ENCODE measurements at regions not wholly inside any gene's neighbourhood (a gene's known extent, or its start where the extent isn't known, plus 50 kb on each side); places are given as distances from the start of the nearest gene placed in this dataset.

GRCh38 chr7:53965716-53966115 lies 576.5 kb upstream of the VSTM2A start:
- DNase-seq, result no peak
- no peaks in the 10 kb centered on the region for H3K4me1 ChIP-seq
- H3K27me3 ChIP-seq, result no peaks in the 10 kb centered on the region
- intact Hi-C loops (cut with DNase I; ENCODE audit: low total_unique reads) (no loop called here), in situ Hi-C loops (cut with MboI; ENCODE audit: low pct_ligation_motif_present in 1 of 4, low pct_unique_long_range_greater_than_20kb in 1 of 4, low sequenced_read_pairs in 3 of 4) (loop anchor here in 1 of 4 donors (10.0 kb wide), 1 partner anchor 49 kb away; no protein-coding TSS in a partner anchor)
- no peak overlapping the region for H3K4me3 ChIP-seq
- TF ChIP-seq POLR2A (IDR thresholded peaks at IDR 0.05) (no peak), POLR2AphosphoS5 (IDR thresholded peaks at IDR 0.05) (no peak), EP300 (IDR thresholded peaks at IDR 0.05; ENCODE audit: low read depth) (no peak), CTCF (IDR thresholded peaks at IDR 0.05) (no peak)
- H3K27ac ChIP-seq, result no peak overlapping the region
- H3K9me3 ChIP-seq, result no peaks in the 10 kb centered on the region
- 87 to 88% methylated on average over 3 of the region's 3 CpGs for WGBS, 2 donors (ENCODE audit: low coverage in 1 of 2)
- H3K36me3 ChIP-seq, result no peaks in the 10 kb centered on the region

- H3K4me3 ChIP-seq, result no peak overlapping the region
- no peak for TF ChIP-seq POLR2A (IDR thresholded peaks at IDR 0.05)
- no peak for TF ChIP-seq CTCF (IDR thresholded peaks at IDR 0.05)
- no peak overlapping the region for H3K27ac ChIP-seq
- no peaks in the 10 kb centered on the region for H3K4me1 ChIP-seq
- H3K36me3 ChIP-seq, result no peaks in the 10 kb centered on the region
- WGBS, 2 donors (ENCODE audit: low coverage in 1 of 2), result 41 to 42% methylated on average over 2 of the region's 2 CpGs
- in situ Hi-C loops (cut with MboI; ENCODE audit: low pct_ligation_motif_present in 1 of 4, low pct_unique_long_range_greater_than_20kb in 1 of 4, low sequenced_read_pairs in 3 of 4), result no loop called here
- H3K27me3 ChIP-seq, result no peaks in the 10 kb centered on the region
- H3K9me3 ChIP-seq, result peaks cover 0 to 3% of the 10 kb centered on the region in 2 donors
- intact Hi-C loops (cut with DNase I; ENCODE audit: low total_unique reads), result no loop called here
- no peak for DNase-seq
Measured at GRCh38 chr7:53983480-53983879, 558.7 kb upstream of the VSTM2A start.

GRCh38 chr7:53984776-53985175 lies 557.4 kb upstream of the VSTM2A start:
- no peak for TF ChIP-seq POLR2AphosphoS5 (IDR thresholded peaks at IDR 0.05)
- TF ChIP-seq EP300 (IDR thresholded peaks at IDR 0.05; ENCODE audit: low read depth), result no peak
- no peak for TF ChIP-seq CTCF (IDR thresholded peaks at IDR 0.05)
- TF ChIP-seq POLR2A (IDR thresholded peaks at IDR 0.05), result no peak
- H3K9me3 ChIP-seq, result peaks cover 0 to 2% of the 10 kb centered on the region in 2 donors
- 59 to 84% methylated on average over 3 to 4 of the region's 4 CpGs for WGBS, 2 donors (ENCODE audit: low coverage in 1 of 2)
- no peaks in the 10 kb centered on the region for H3K36me3 ChIP-seq
- no peak for DNase-seq
- intact Hi-C loops (cut with DNase I; ENCODE audit: low total_unique reads) (no loop called here), in situ Hi-C loops (cut with MboI; ENCODE audit: low pct_ligation_motif_present in 1 of 4, low pct_unique_long_range_greater_than_20kb in 1 of 4, low sequenced_read_pairs in 3 of 4) (no loop called here)
- no peaks in the 10 kb centered on the region for H3K27me3 ChIP-seq
- no peak overlapping the region for H3K4me3 ChIP-seq
- H3K27ac ChIP-seq, result no peak overlapping the region
- no peaks in the 10 kb centered on the region for H3K4me1 ChIP-seq

GRCh38 chr7:53988376-53988775 lies 553.8 kb upstream of the VSTM2A start:
- H3K36me3 ChIP-seq, result no peaks in the 10 kb centered on the region
- WGBS, 2 donors (ENCODE audit: low coverage in 1 of 2), result 63 to 84% methylated on average over 2 of the region's 2 CpGs
- no peak overlapping the region for H3K27ac ChIP-seq
- no peak overlapping the region for H3K4me3 ChIP-seq
- no peak for TF ChIP-seq EP300 (IDR thresholded peaks at IDR 0.05; ENCODE audit: low read depth)
- TF ChIP-seq POLR2A (IDR thresholded peaks at IDR 0.05), result no peak
- no peak for TF ChIP-seq CTCF (IDR thresholded peaks at IDR 0.05)
- TF ChIP-seq POLR2AphosphoS5 (IDR thresholded peaks at IDR 0.05), result no peak
- in situ Hi-C loops (cut with MboI; ENCODE audit: low pct_ligation_motif_present in 1 of 4, low pct_unique_long_range_greater_than_20kb in 1 of 4, low sequenced_read_pairs in 3 of 4) (no loop called here), intact Hi-C loops (cut with DNase I; ENCODE audit: low total_unique reads) (no loop called here)
- DNase-seq, result no peak
- H3K27me3 ChIP-seq, result no peaks in the 10 kb centered on the region
- H3K4me1 ChIP-seq, result no peaks in the 10 kb centered on the region
- no peaks in the 10 kb centered on the region for H3K9me3 ChIP-seq
